ENCODE measurements at regions not wholly inside any gene's neighbourhood (a gene's known extent, or its start where the extent isn't known, plus 50 kb on each side); places are given as distances from the start of the nearest gene placed in this dataset.
"Not testable (repeated sequence)": the region's sequence is repeated elsewhere in the genome, so short reads cannot be mapped to it uniquely, and the experiment has no call there.

DNA sequence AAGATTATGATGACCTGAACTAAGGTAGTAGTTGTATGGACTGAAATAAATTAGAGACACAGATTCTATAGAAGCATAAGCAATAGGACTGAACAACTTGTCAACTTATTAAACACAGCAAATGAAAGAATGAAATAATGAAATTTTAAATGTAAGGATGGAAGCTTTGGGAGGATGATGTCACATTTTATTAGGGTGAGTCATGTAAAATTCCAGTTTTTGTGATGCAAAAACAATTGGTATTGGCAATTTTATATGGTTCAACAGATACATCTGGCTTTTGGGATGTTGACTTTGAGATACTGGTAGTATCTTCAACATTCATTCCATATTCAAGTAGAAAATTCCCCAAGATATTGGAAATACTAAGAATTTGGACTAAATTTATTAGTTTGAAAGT lies 72.7 kb upstream of the IL15 start:
- Histone ChIP-seq H3K4me1 (no peaks in the 10 kb centered on the region), H3K36me3 (no peaks in the 10 kb centered on the region), H3K27me3 (no peaks in the 10 kb centered on the region), H3K27ac (no peak overlapping the region), H3K4me3 (no peak overlapping the region), H3K9me3 (no peaks in the 10 kb centered on the region)
- ATAC-seq (no peak), DNase-seq (no peak)
- intact Hi-C loops (cut with DNase I): no loop called here
- TF ChIP-seq, protein P1, sequence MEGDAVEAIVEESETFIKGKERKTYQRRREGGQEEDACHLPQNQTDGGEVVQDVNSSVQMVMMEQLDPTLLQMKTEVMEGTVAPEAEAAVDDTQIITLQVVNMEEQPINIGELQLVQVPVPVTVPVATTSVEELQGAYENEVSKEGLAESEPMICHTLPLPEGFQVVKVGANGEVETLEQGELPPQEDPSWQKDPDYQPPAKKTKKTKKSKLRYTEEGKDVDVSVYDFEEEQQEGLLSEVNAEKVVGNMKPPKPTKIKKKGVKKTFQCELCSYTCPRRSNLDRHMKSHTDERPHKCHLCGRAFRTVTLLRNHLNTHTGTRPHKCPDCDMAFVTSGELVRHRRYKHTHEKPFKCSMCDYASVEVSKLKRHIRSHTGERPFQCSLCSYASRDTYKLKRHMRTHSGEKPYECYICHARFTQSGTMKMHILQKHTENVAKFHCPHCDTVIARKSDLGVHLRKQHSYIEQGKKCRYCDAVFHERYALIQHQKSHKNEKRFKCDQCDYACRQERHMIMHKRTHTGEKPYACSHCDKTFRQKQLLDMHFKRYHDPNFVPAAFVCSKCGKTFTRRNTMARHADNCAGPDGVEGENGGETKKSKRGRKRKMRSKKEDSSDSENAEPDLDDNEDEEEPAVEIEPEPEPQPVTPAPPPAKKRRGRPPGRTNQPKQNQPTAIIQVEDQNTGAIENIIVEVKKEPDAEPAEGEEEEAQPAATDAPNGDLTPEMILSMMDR (IDR thresholded peaks at IDR 0.05): no peak
- TF ChIP-seq POLR2A (IDR thresholded peaks at IDR 0.05): no peak

DNA sequence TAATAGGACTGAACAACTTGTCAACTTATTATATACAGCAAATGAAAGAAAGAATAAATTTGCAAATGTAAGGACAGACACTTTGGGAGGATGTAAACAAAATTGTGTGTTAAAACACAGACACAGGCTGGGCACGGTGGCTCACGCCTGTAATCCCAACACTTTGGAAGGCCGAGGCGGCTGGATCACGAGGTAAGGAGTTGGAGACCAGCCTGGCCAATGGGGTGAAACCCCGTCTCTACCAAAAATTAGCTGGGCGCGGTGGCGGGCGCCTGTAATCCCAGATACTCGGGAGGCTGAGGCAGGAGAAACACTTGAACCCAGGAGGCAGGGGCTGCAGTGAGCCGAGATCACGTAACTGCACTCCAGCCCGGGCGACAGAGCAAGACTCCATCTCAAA lies 71.4 kb upstream of the IL15 start:
- H3K27ac ChIP-seq; H3K4me3 ChIP-seq; H3K27me3 ChIP-seq; intact Hi-C loops (cut with DNase I); H3K9me3 ChIP-seq; DNase-seq; ATAC-seq; H3K36me3 ChIP-seq; H3K4me1 ChIP-seq: not testable (repeated sequence)
- WGBS, 4 donors: 91 to 97% (median 94%) methylated on average over 15 of the region's 15 CpGs

DNA sequence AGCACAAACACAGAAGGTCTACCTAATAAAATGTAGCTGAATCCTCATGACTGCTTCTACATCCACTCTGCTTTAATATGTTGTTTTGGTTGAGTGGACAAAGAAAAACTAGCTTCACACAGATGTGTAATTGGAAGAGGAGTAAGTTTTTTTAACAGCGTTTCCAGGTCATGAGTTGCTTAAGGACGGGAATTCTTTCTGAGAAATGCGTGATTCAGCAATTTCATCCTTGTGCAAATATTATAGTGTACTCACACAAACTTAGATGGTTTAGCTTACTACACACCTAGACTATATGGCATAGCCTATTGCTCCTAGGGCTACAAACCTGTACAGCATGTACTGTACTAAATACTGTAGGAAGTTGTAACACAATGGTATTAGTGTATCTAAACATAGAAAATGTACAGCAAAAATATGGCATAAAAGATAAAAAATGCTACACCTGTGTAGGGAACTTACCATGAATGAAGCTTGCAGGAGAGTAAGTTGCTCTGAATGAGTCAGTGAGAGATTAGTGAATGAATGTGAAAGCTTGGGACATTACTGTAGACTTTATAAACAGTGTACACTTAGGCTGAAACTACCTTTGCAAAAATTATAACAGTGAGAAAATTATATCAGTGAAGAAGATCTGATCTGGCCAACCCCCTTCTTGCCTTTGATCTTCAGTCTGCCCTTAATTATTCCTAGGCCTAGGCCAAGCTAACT lies 70.8 kb upstream of the IL15 start:
- no peaks in the 10 kb centered on the region for H3K9me3 ChIP-seq
- H3K36me3 ChIP-seq: no peaks in the 10 kb centered on the region
- WGBS, 4 donors: 93 to 98% (median 96%) methylated on average over 3 of the region's 3 CpGs
- ATAC-seq: no peak
- intact Hi-C loops (cut with DNase I): no loop called here
- no peak overlapping the region for H3K27ac ChIP-seq
- no peaks in the 10 kb centered on the region for H3K27me3 ChIP-seq
- H3K4me1 ChIP-seq: no peaks in the 10 kb centered on the region
- H3K4me3 ChIP-seq: no peak overlapping the region
- TF ChIP-seq POLR2A (IDR thresholded peaks at IDR 0.05): no peak
- TF ChIP-seq, protein P1 (IDR thresholded peaks at IDR 0.05): no peak
- DNase-seq: no peak

DNA sequence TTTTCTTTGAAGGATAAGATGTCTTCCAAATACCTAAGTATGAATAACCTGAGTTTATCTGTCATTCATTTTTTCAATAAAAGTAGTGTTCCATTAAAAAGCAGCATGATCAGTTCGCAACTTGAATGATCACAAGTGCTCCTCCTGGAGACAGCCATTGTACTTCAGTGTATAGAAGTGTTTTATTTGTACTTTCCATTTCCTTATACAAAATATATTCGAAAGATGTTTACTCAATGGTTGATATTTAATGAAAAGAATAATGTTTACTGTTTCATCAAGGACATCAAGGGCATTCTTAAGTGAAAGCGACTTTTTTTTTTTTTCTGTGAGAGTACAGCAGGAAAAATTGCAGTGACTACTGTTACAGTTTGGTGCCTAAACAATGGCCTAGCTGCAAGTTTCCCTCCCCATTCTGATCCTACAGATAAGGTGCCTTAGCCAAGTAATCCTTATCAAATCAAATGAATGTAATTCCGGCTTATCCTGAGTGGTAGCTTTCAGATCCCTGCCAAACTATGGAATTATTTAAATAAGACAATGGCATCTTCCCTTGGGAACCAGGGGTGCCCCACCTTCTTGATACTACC lies 69.0 kb upstream of the IL15 start:
- no peak for DNase-seq
- no peak overlapping the region for H3K4me3 ChIP-seq
- no peaks in the 10 kb centered on the region for H3K36me3 ChIP-seq
- no peaks in the 10 kb centered on the region for H3K9me3 ChIP-seq
- no peaks in the 10 kb centered on the region for H3K27me3 ChIP-seq
- no peak for ATAC-seq
- no peak overlapping the region for H3K27ac ChIP-seq
- intact Hi-C loops (cut with DNase I): no loop called here
- 85 to 91% (median 89%) methylated on average over 4 of the region's 4 CpGs for WGBS, 4 donors
- no peak for TF ChIP-seq POLR2A (IDR thresholded peaks at IDR 0.05)
- TF ChIP-seq, protein P1 (IDR thresholded peaks at IDR 0.05): no peak
- no peaks in the 10 kb centered on the region for H3K4me1 ChIP-seq

DNA sequence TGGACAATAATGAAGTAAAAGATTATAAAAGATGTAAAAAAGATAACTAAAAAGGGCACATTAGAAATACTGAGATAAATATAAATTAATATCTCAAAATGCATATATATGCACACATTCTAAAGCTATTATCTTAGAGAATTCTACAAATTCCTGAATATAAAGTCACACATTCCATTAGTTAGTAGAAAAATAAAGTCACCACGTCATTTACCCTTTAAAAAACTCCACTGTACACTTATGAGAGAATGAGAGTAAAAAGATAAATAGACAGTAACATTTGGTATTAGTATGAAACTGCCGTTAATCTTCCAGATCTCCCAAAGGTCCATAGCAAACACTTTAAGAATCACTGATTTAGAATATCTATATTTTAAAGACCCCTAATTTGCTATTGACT lies 67.2 kb upstream of the IL15 start:
- no peaks in the 10 kb centered on the region for H3K9me3 ChIP-seq
- TF ChIP-seq POLR2A (IDR thresholded peaks at IDR 0.05): no peak
- TF ChIP-seq, protein P1 (IDR thresholded peaks at IDR 0.05): no peak
- no peak overlapping the region for H3K27ac ChIP-seq
- no peaks in the 10 kb centered on the region for H3K4me1 ChIP-seq
- DNase-seq: no peak
- H3K27me3 ChIP-seq: no peaks in the 10 kb centered on the region
- no peaks in the 10 kb centered on the region for H3K36me3 ChIP-seq
- 65 to 78% (median 71%) methylated on average over 2 of the region's 2 CpGs for WGBS, 4 donors
- H3K4me3 ChIP-seq: no peak overlapping the region
- ATAC-seq: no peak
- intact Hi-C loops (cut with DNase I): no loop called here
